ENCODE measurements at regions not wholly inside any gene's neighbourhood (a gene's known extent, or its start where the extent isn't known, plus 50 kb on each side); places are given as distances from the start of the nearest gene placed in this dataset.

- H2AK5ac ChIP-seq (ENCODE audit: low read length), result no peak overlapping the region
- H3K4me3 ChIP-seq (ENCODE audit: low read depth, low read length), result no peak overlapping the region
- H3K9ac ChIP-seq (ENCODE audit: low read length), result no peak overlapping the region
- H2BK12ac ChIP-seq (ENCODE audit: low read length), result peak overlapping the region; percentile 37
- H2BK120ac ChIP-seq (ENCODE audit: insufficient read depth, low read length, poor library complexity), result peak overlapping the region; percentile 20
- H3K36me3 ChIP-seq (ENCODE audit: control insufficient read depth in 1 of 2, insufficient read depth in 2 of 2, low read length in 2 of 2), result no peaks in the 10 kb centered on the region
- H3K27ac ChIP-seq (ENCODE audit: low read depth, low read length), result peak overlapping the region; percentile 59
- H4K12ac ChIP-seq (ENCODE audit: low read depth, low read length), result no peak overlapping the region
- peak overlapping the region; percentile 48 for H4K8ac ChIP-seq (ENCODE audit: low read depth, low read length)
- peaks cover 4% of the 10 kb centered on the region for H3K79me1 ChIP-seq (ENCODE audit: low read length)
- DNase-seq, result no peak
- H3K27me3 ChIP-seq (ENCODE audit: insufficient read depth, low read length), result no peaks in the 10 kb centered on the region
- H3K18ac ChIP-seq (ENCODE audit: low read length), result no peak overlapping the region
- no CpG with 5 or more reads among the region's 5 CpGs for WGBS (ENCODE audit: extremely low coverage, insufficient coverage, insufficient read length)
- no peak overlapping the region for H3K14ac ChIP-seq (ENCODE audit: low read length)
- no peak overlapping the region for H3K23ac ChIP-seq (ENCODE audit: low read length)
- H3K4me1 ChIP-seq (ENCODE audit: control insufficient read depth in 1 of 2, insufficient read depth in 2 of 2, low read length in 2 of 2), result peaks cover 5 to 11% of the 10 kb centered on the region in 2 experiments
- no peak overlapping the region for H2AFZ ChIP-seq (ENCODE audit: insufficient read depth, low read length, poor library complexity)
- no peaks in the 10 kb centered on the region for H3K9me3 ChIP-seq (ENCODE audit: insufficient read depth, low read depth, low read length)
- H3K79me2 ChIP-seq (ENCODE audit: control insufficient read depth, insufficient read depth, low read length, poor library complexity), result no peaks in the 10 kb centered on the region
- peak overlapping the region; percentile 26 for H2BK5ac ChIP-seq (ENCODE audit: low read depth, low read length, poor library complexity)
- peak overlapping the region; percentile 83 for H4K91ac ChIP-seq (ENCODE audit: low read depth, low read length)
- no peak overlapping the region for H3K4me2 ChIP-seq (ENCODE audit: low read length)
- no peak overlapping the region for H3K4ac ChIP-seq (ENCODE audit: low read depth, low read length)
These were observed 140.1 kb upstream of the CAMK1G start for GRCh38 chr1:209443361-209443931.

- Histone ChIP-seq H3K4me3 (ENCODE audit: low read depth, low read length) (no peak overlapping the region), H3K27ac (ENCODE audit: low read depth, low read length) (peak overlapping the region; percentile 59), H3K4me2 (ENCODE audit: low read length) (no peak overlapping the region), H2AFZ (ENCODE audit: insufficient read depth, low read length, poor library complexity) (no peak overlapping the region), H4K8ac (ENCODE audit: low read depth, low read length) (no peak overlapping the region), H3K79me1 (ENCODE audit: low read length) (peaks cover 4% of the 10 kb centered on the region), H2BK12ac (ENCODE audit: low read length) (no peak overlapping the region), H4K91ac (ENCODE audit: low read depth, low read length) (no peak overlapping the region), H3K14ac (ENCODE audit: low read length) (no peak overlapping the region), H3K36me3 (ENCODE audit: control insufficient read depth in 1 of 2, insufficient read depth in 2 of 2, low read length in 2 of 2) (no peaks in the 10 kb centered on the region), H2BK120ac (ENCODE audit: insufficient read depth, low read length, poor library complexity) (no peak overlapping the region), H3K23ac (ENCODE audit: low read length) (no peak overlapping the region), H2BK5ac (ENCODE audit: low read depth, low read length, poor library complexity) (no peak overlapping the region), H3K9me3 (ENCODE audit: insufficient read depth, low read depth, low read length) (no peaks in the 10 kb centered on the region), H3K4me1 (ENCODE audit: control insufficient read depth in 1 of 2, insufficient read depth in 2 of 2, low read length in 2 of 2) (peaks cover 5 to 11% of the 10 kb centered on the region in 2 experiments), H3K4ac (ENCODE audit: low read depth, low read length) (no peak overlapping the region), H4K12ac (ENCODE audit: low read depth, low read length) (no peak overlapping the region), H3K79me2 (ENCODE audit: control insufficient read depth, insufficient read depth, low read length, poor library complexity) (no peaks in the 10 kb centered on the region), H2AK5ac (ENCODE audit: low read length) (no peak overlapping the region), H3K27me3 (ENCODE audit: insufficient read depth, low read length) (no peaks in the 10 kb centered on the region), H3K9ac (ENCODE audit: low read length) (no peak overlapping the region), H3K18ac (ENCODE audit: low read length) (no peak overlapping the region)
- no CpG with 5 or more reads among the region's 3 CpGs for WGBS (ENCODE audit: extremely low coverage, insufficient coverage, insufficient read length)
- DNase-seq, result peak; percentile 27 to 32
These were observed 139.4 kb upstream of the CAMK1G start for GRCh38 chr1:209443975-209444651.

GRCh38 chr1:209444961-209445360 is 138.6 kb upstream of the CAMK1G start:
- peaks cover 5 to 11% of the 10 kb centered on the region in 2 experiments for H3K4me1 ChIP-seq (ENCODE audit: control insufficient read depth in 1 of 2, insufficient read depth in 2 of 2, low read length in 2 of 2)
- H3K9ac ChIP-seq (ENCODE audit: low read length), result no peak overlapping the region
- H3K36me3 ChIP-seq (ENCODE audit: control insufficient read depth in 1 of 2, insufficient read depth in 2 of 2, low read length in 2 of 2), result no peaks in the 10 kb centered on the region
- H4K12ac ChIP-seq (ENCODE audit: low read depth, low read length), result no peak overlapping the region
- no peak overlapping the region for H3K14ac ChIP-seq (ENCODE audit: low read length)
- H3K4me2 ChIP-seq (ENCODE audit: low read length), result no peak overlapping the region
- H4K91ac ChIP-seq (ENCODE audit: low read depth, low read length), result peak overlapping the region; percentile 49
- no peak overlapping the region for H3K4me3 ChIP-seq (ENCODE audit: low read depth, low read length)
- H2AFZ ChIP-seq (ENCODE audit: insufficient read depth, low read length, poor library complexity), result no peak overlapping the region
- no peak overlapping the region for H3K18ac ChIP-seq (ENCODE audit: low read length)
- peak overlapping the region; percentile 47 for H2AK5ac ChIP-seq (ENCODE audit: low read length)
- peak overlapping the region; percentile 30 for H2BK120ac ChIP-seq (ENCODE audit: insufficient read depth, low read length, poor library complexity)
- H4K8ac ChIP-seq (ENCODE audit: low read depth, low read length), result no peak overlapping the region
- H3K79me2 ChIP-seq (ENCODE audit: control insufficient read depth, insufficient read depth, low read length, poor library complexity), result no peaks in the 10 kb centered on the region
- WGBS (ENCODE audit: extremely low coverage, insufficient coverage, insufficient read length), result no CpG with 5 or more reads among the region's 3 CpGs
- H3K79me1 ChIP-seq (ENCODE audit: low read length), result peaks cover 4% of the 10 kb centered on the region
- H2BK5ac ChIP-seq (ENCODE audit: low read depth, low read length, poor library complexity), result no peak overlapping the region
- no peak overlapping the region for H3K23ac ChIP-seq (ENCODE audit: low read length)
- no peak for DNase-seq
- no peaks in the 10 kb centered on the region for H3K9me3 ChIP-seq (ENCODE audit: insufficient read depth, low read depth, low read length)
- H2BK12ac ChIP-seq (ENCODE audit: low read length), result peak overlapping the region; percentile 66
- no peaks in the 10 kb centered on the region for H3K27me3 ChIP-seq (ENCODE audit: insufficient read depth, low read length)
- no peak overlapping the region for H3K27ac ChIP-seq (ENCODE audit: low read depth, low read length)
- H3K4ac ChIP-seq (ENCODE audit: low read depth, low read length), result no peak overlapping the region

- Histone ChIP-seq H3K4me2 (ENCODE audit: low read length) (no peak overlapping the region), H3K36me3 (ENCODE audit: control insufficient read depth in 1 of 2, insufficient read depth in 2 of 2, low read length in 2 of 2) (no peaks in the 10 kb centered on the region), H4K8ac (ENCODE audit: low read depth, low read length) (no peak overlapping the region), H3K23ac (ENCODE audit: low read length) (no peak overlapping the region), H2AFZ (ENCODE audit: insufficient read depth, low read length, poor library complexity) (no peak overlapping the region), H3K4me3 (ENCODE audit: low read depth, low read length) (no peak overlapping the region), H3K79me1 (ENCODE audit: low read length) (peaks cover 4% of the 10 kb centered on the region), H2BK12ac (ENCODE audit: low read length) (peak overlapping the region; percentile 51), H2AK5ac (ENCODE audit: low read length) (no peak overlapping the region), H2BK5ac (ENCODE audit: low read depth, low read length, poor library complexity) (no peak overlapping the region), H3K9me3 (ENCODE audit: insufficient read depth, low read depth, low read length) (no peaks in the 10 kb centered on the region), H3K79me2 (ENCODE audit: control insufficient read depth, insufficient read depth, low read length, poor library complexity) (no peaks in the 10 kb centered on the region), H3K4me1 (ENCODE audit: control insufficient read depth in 1 of 2, insufficient read depth in 2 of 2, low read length in 2 of 2) (peaks cover 5 to 11% of the 10 kb centered on the region in 2 experiments), H3K18ac (ENCODE audit: low read length) (no peak overlapping the region), H4K12ac (ENCODE audit: low read depth, low read length) (no peak overlapping the region), H3K14ac (ENCODE audit: low read length) (no peak overlapping the region), H3K9ac (ENCODE audit: low read length) (no peak overlapping the region), H2BK120ac (ENCODE audit: insufficient read depth, low read length, poor library complexity) (no peak overlapping the region), H4K91ac (ENCODE audit: low read depth, low read length) (peak overlapping the region; percentile 49), H3K27me3 (ENCODE audit: insufficient read depth, low read length) (no peaks in the 10 kb centered on the region), H3K4ac (ENCODE audit: low read depth, low read length) (no peak overlapping the region), H3K27ac (ENCODE audit: low read depth, low read length) (no peak overlapping the region)
- WGBS (ENCODE audit: extremely low coverage, insufficient coverage, insufficient read length), result no CpG with 5 or more reads among the region's 5 CpGs
- DNase-seq, result no peak
These were observed 137.9 kb upstream of the CAMK1G start for GRCh38 chr1:209445576-209445975.
